Liver (tissue), 3 donors: ENCODE measurements at regions not wholly inside any gene's neighbourhood (a gene's known extent, or its start where the extent isn't known, plus 50 kb on each side); places are given as distances from the start of the nearest gene placed in this dataset.
"Not testable (repeated sequence)": the region's sequence is repeated elsewhere in the genome, so short reads cannot be mapped to it uniquely, and the experiment has no call there.

Source experiments
- GABPA ChIP-seq, 2 donors: IDR thresholded peaks in 1 of 2; conservative IDR thresholded peaks in 1 of 2; 2 replicates each; pipeline ENCODE4 v1.6.1; 2016; ENCODE audit warnings: antibody characterized with exemption in 2 of 2, mild to moderate bottlenecking in 1 of 2, moderate library complexity in 1 of 2
- HNF4A ChIP-seq, 2 donors: conservative IDR thresholded peaks; 2 replicates each; pipeline ENCODE4 v1.6.1; 2016; ENCODE audit warnings: antibody characterized with exemption in 2 of 2, mild to moderate bottlenecking in 2 of 2
- MAX ChIP-seq: IDR thresholded peaks from 2 replicates; pipeline ENCODE4 v1.6.1; 2016; ENCODE audit warnings: antibody characterized with exemption
- REST ChIP-seq: IDR thresholded peaks from 2 replicates; pipeline ENCODE4 v1.6.1; 2016; ENCODE audit warnings: antibody characterized with exemption, mild to moderate bottlenecking
- RXRA ChIP-seq, 2 donors: IDR thresholded peaks; 2 replicates each; pipeline ENCODE4 v1.6.1; 2017 to 2018; ENCODE audit warnings: antibody characterized with exemption in 2 of 2, mild to moderate bottlenecking in 1 of 2
- TAF1 ChIP-seq: conservative IDR thresholded peaks from 2 replicates; pipeline ENCODE4 v1.6.1; 2016; ENCODE audit warnings: antibody characterized with exemption, mild to moderate bottlenecking
- TF ChIP-seq, protein P1 (sequence below): fragments of 150-350 bp; IDR thresholded peaks from 2 replicates; pipeline ENCODE4 v1.5.1; 2017; ENCODE audit warnings: improper control_type of control experiment, low read depth, low read length; ENCODE audit not compliant: missing input control
- donor health status: healthy.
- donor health status: healthy.

GRCh38 chr3:27042541-27042940, 326.6 kb downstream of the NEK10 start:
- TF ChIP-seq, protein P1, sequence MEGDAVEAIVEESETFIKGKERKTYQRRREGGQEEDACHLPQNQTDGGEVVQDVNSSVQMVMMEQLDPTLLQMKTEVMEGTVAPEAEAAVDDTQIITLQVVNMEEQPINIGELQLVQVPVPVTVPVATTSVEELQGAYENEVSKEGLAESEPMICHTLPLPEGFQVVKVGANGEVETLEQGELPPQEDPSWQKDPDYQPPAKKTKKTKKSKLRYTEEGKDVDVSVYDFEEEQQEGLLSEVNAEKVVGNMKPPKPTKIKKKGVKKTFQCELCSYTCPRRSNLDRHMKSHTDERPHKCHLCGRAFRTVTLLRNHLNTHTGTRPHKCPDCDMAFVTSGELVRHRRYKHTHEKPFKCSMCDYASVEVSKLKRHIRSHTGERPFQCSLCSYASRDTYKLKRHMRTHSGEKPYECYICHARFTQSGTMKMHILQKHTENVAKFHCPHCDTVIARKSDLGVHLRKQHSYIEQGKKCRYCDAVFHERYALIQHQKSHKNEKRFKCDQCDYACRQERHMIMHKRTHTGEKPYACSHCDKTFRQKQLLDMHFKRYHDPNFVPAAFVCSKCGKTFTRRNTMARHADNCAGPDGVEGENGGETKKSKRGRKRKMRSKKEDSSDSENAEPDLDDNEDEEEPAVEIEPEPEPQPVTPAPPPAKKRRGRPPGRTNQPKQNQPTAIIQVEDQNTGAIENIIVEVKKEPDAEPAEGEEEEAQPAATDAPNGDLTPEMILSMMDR: not testable (repeated sequence)
- TF ChIP-seq GABPA (IDR thresholded peaks at IDR 0.05 in 1 of 2, conservative IDR thresholded peaks at IDR 0.05 in 1 of 2); MAX; REST; RXRA (IDR thresholded peaks at IDR 0.05); HNF4A (conservative IDR thresholded peaks at IDR 0.05); TAF1: not testable (repeated sequence)
